Nucleus accumbens (tissue), 56 donors: ENCODE measurements at regions not wholly inside any gene's neighbourhood (a gene's known extent, or its start where the extent isn't known, plus 50 kb on each side); places are given as distances from the start of the nearest gene placed in this dataset.
A peak's percentile ranks its signal among the peaks of the same experiment; 100 is the strongest.
"Not testable (repeated sequence)": the region's sequence is repeated elsewhere in the genome, so short reads cannot be mapped to it uniquely, and the experiment has no call there.

Source experiments
- DNase-seq, 56 donors: peaks; one replicate each; lab custom pipeline; 2025; lab: John Stamatoyannopoulos, UW

DNA sequence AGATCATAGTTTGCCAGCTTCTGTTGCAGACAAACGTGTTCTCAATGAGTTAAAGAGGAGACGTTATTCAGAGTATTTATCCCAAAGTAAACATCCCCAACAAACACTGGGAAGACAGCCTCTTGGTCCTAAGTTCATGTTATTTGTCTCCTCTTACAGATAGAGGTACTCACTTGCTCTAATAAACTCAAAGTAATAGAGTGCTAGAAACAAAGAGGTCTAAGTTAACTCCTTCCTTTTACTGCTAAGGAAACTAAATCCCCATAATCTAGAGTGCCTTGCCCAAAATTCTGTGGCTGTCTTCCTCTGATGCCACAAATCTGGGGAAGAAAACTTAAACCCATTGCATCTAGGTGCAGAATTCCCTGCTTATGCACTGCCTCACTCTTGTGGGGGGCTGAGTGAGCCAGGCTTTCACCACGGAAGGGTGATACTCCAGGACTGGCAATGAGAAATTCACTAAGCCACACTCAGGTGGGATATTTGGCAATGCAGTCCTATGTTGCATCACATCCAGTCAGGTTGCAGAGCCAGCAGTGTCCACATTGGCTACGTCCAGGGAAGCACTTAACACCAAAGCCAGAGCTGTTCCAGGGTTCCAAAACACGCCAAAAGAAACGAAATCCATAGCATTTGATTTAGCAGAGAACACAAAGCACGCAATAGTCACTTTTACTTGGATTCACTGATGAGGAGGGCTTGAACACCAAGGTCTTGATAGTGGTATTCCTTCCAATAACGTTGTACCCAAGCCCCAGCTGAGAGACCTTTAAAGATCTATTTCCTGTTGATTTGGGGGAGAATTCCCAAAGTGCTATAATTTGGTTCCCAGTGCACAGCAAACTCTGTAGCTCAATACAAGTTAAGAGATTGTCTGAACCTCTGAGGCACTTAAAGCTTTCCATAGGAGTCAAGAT is 81.0 kb upstream of the FOXQ1 start:
- no peak for DNase-seq

DNA sequence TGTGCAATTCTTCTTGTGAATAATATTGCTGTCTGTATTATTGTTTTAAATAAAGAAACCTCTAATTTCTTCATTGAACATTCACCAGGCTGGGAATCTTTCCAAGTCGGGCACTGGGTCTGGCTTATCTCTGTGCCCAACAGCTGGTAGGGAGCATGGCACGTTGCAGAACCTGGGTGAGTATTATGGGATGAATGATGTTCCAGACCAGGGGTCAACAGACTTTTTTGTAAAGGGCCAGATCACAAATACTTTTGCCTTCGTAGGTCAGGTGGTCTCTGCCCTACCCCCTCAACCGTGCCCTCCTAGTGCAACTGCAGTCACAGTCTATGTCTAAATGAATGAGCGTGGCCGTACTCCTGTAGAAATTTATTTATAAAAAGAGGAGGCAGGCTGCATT is 81.6 kb upstream of the FOXQ1 start:
- DNase-seq, result no peak

DNA sequence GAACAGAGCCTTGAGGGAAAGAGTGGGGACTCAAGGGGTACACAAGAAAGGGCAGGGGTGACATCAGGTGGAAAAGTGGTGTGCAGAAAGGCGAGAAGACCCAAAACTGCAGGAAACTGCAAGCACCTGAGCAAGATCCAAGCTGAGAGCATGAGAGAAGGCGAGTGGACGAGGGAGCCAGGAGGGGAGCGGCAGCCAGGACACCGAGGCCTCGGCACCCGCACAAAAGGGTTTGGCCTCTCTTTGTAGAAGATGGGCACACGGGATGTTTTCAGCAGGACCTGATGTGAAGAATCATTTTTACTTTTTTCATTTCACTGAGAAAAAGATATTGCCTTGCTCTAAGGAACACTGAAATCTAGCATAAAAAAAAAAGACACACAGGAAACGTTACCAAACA is 82.1 kb upstream of the FOXQ1 start:
- DNase-seq, result no peak

DNA sequence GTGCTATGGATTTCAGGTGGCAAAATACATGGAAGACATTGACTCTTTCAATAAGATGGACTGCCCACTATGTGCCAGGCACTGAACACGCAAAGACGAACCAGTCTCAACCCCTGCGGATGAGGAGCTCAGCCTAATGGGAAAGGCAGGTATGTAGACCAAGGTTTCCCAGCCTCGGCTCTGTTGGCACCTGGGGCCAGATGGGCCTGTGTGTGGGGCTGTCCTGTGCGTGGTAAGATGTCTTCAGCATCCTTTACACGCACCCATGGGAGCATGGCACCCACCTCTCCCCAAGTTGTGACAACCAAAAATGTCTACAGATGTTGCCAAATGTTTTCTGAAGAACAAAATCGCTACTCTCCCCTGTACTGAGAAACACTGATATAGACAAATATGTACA is 82.6 kb upstream of the FOXQ1 start:
- no peak for DNase-seq

DNA sequence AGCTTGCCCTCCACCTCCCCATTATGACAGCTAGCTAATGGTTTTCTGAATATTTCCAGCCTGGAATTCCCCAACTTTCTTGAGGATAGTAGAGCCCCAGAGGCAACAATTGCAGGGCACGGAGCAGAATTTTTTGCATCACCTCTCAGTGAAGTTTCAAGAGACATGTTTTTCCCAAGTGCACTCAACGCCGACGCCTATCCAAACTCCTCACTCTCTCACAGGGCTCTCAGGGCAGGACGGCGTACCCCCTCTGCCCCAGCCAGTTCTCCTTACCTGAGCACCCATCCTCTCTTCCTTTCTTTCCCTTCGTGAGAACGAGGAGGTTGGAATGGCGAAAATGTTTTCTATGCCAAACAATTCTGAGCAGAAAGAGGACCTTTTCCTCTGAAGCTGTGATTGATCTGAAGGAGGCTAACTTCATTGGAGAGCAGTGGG is 83.1 kb upstream of the FOXQ1 start:
- no peak for DNase-seq

DNA sequence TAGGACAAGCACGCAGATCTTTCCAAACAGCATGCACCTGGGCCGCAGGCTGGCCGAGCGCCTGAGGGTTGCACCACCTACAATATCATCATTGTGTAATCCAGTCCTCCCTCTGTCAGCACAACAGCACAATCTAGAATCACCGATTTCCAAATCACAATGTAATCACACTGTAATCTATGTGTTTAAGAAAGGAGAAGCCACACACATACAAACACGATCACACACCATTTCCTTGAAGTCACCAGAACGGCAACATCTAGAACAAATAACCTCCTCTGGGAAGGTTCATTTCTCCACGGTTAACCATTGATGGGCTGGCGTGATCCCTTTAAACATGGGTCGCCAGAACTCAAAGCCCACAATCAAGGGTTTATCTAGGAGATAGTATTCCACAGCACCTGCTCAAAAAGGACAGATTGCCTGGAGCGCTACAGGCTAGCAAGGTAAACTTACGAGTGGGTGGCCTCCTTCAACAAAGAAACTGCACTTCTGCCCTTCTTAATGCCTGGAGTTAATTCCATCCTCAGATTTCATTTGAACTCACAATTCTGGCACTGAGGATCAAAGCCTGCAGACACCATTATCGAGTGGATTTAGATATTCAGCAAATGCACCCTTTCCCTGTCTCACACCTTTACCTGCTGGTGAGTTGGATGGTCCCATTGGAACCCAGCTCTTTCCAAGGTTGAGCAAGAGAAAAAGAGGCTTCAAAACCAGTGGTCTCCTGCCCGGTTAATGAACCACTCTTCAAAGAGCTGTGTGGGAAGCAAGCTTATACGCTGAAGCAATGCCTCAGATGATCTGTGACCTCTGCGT is 83.8 kb upstream of the FOXQ1 start:
- DNase-seq, result no peak

DNA sequence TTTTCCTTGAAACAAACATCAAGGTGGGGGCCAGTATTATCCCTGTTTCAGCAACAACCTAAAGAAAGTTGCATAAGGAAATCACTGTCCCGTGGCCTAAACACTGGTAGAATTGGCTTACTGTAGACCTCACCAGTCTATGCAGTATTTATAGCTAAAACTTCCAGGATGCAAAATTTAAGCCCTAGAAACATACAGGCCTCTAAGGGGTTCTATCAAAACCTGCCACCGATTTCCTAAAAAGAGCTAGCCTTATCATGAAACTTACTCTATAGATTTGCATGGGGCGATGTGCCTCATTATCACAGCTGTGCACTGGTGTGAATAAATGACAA is 84.3 kb upstream of the FOXQ1 start:
- DNase-seq, result no peak

DNA sequence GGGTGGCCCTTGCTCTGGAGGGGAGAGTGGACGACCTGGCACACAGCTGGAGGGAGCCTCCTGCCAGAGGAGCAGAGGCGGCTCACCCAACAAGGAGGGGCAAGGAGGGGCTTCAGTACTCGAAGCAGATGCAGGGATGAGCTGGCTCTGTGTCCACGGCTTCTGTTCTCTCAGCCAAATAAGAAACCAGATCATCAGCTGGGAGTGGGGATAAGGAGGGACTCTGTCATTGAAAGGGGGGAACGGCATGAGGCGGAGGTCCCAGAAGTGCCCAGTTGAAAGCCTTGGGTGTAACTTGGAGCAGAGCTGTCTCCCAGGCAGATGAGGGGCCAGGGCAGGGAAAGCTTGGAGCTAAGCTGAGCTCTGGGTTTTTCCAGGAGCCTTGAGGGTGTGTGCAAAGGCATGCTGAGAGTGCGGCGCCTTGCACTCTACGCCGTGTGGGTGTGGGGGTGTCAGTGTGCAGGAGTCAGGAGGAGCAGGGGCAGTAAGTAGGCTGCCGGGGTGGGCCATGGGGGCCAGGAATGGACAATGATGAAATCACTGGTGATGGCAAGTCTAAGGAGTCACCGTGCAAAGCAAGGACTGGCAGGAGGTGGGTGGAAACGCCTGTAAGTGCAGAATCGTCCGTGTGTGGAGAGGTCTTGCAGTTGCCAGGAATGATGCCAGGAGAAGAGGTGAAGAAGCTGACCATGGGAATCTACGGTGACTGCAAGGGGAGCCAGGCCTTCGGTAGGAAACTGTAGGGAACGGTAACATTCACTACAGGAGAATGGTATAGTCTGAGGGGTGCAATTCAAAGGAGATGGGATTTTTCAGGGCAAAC is 85.4 kb upstream of the FOXQ1 start:
- DNase-seq, result no peak

DNA sequence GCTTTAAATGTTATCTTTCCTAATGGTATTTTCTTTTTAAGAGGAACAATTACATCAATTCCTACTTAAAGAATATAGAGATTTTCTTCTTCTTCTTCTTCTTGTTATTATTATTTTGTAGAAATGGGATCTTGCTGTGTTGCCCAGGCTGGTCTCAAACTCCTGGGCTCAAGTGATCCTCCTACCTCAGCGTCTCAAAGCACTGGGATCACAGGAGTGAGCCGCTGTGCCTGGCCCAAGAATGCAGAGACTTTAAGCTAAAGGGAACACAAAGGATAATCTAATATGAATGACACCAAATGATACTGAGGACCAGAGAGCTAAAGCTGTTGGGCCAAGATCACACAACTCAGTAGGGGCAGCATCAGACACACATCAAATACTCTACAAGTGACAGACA is 87.4 kb upstream of the FOXQ1 start:
- DNase-seq, result no peak

DNA sequence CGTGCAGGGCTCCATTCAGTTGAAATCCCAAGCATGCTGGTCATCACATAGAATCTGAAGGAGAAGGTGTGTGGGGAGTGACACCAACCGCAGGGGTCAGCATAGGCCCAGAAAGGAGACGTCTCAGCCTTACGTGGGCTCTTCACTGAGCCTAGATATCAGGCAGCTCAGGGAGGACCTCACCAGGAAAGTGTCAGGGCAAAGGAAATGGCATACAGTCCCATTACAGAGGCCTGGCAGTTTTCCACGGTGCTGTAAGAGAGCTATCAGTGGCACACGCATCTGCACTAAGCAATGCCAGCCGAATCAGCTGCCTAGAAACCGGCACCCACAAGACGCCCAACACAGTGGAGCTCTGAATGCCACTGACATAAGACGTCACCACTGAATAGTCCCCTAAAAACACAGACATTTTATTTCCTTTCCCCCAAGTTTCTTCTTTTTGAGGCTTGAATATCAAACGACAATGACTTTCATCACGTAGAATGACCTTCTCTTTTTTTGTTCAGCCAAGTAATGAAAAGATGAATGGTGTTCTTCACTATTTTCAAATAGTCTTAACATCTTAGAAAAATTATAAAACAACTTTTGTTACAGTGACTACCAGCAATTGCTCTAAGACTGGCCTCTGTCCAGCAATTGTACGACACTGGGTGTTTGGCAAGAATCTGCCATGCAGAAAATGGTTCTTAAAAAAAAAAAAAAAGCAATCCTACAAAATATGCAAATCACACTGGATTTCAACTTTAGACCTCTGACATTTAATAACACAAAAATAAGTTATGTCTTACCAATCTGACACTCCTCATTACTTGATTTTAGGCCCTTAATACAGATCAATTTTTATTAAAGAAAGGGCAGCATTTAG is 88.9 kb upstream of the FOXQ1 start:
- DNase-seq, result peak in 28 of 56 donors; percentile 5 to 65 (median 20)

DNA sequence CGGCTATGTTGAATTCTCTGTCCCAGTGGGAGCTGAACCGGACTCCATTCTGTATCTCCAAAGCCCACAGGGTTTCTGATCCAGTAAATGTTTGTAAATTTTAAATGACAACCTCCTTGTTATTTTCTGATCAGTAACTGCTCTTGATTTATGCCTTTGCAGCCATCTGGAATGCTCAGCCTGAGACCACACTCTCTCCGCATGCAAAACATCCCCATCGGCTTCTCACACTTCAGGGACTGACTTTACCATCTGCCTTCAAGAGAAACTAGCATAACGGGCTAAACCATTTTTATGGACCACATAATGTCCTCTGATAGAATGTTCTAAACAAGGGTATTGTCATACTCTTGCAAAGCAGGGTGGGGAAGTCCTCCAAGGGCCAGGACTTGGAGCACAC is 94.5 kb upstream of the FOXQ1 start:
- no peak for DNase-seq

DNA sequence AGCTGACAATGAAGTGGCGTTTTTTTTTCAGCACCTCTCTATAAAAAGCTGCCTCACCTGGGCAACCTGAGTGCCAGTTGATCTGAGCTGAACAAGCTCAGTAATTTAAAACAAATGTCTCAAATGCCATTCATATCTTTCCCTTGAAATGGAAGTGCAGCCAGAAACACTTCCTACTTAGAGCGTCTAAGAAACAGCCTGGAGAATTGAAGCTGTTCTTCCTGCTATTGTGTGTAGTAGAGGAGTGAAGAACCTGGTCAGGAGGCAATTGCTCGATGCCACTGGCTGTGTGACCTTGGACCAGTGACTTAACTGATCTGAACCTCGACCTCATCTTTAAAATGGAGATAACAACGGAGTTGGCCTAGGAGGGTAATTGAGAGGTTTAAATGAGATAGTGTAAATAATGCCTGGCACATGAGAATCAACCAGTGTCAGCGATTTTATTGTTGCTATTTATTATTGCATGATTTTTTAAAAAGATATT is 95.4 kb upstream of the FOXQ1 start:
- no peak for DNase-seq

DNA sequence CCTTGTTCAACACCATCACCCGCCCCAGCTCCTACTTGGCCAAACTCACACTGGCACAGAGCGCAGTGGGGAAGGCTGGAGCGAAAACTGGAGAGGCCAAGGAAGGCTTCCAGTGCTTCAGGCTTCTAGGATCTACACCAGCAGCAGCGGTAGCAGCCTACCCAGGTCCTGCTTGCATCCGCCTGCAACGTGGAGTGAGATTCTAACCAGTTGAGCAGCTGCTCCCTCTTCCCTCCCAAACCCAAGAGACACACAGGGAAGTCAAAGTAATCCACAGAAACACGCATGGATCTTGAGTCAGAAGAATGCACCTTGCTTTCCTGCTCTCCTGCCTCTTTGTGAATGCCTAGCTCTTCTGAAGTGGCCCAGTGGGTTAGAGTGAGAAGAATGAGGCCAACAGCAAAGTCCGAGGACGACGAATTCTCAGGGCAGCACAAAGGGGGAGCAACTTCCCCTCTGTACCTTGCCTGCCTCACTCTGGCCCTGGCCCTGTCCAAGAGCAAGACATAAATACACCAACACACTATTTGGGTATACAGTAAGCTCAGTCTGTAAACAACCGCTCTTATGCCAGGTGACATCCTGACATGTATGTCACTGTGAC is 95.9 kb upstream of the FOXQ1 start:
- DNase-seq, result no peak

DNA sequence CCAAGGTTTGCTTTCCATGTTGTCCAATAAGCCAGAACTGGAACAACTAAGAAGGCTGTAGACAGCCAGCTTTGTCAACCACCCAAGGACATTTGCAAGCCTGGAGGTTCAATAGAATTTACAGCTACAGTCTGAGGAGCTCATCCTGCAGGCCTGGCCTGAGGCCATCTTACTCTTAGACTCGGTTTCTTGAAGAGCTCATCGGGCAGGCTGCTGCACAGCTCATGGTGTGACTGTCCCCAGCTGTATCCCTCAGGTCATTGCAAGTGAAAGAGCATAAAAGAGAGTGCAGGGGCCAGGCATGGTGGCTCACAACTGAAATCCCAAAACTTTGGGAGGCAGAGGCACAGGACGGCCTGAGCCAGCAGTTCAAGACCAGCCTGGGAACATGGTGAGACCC is 96.9 kb upstream of the FOXQ1 start:
- no peak for DNase-seq

DNA sequence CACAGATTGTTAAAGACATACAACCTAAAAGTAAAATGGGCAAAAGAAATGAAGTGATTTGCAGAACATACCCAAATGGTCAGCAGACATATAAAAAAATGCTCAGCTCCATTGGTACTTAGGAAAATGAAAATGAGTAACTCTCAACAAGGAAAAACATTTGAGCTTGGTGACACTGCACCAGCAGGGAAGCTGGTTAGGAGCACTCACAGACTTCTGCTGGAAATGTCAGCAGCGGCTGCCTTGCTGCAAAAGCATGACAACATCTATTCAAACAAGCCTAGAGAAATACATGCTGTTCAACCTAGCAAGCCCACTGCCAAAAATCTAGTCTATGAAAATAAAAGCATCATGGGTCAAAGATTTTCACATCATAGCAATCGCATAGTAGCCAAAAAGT is 99.0 kb upstream of the FOXQ1 start:
- DNase-seq, result no peak

DNA sequence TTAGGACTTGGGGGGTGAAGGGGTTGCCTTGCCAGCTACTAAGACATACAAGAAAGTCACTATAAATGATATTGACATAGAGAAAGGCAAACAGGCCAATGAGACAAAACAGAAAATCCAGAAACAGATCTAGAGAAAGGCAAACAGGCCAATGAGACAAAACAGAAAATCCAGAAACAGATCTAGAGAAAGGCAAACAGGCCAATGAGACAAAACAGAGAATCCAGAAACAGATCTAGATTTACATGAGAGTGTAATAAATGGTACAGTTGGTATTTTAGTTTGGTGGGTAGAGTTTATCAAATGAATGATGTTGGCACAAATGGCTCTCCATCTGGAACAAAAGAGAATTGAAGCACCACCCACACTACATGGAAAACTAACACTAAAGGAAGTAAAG is 99.8 kb upstream of the FOXQ1 start:
- not testable (repeated sequence) for DNase-seq

DNA sequence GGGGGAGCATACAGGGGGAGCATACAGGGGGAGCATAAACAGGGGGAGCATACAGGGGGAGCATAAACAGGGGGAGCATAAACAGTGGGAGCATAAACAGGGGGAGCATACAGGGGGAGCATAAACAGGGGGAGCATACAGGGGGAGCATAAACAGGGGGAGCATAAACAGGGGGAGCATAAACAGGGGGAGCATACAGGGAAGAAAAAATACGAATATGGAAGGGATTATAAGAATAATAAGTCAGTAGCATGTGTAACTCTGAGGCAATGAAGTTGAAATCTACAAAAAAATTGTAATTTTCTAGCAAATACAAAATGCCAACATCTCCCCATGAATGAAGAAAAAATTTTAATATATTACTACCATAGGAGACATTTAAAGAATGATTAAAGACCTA is 101.3 kb upstream of the FOXQ1 start:
- not testable (repeated sequence) for DNase-seq

DNA sequence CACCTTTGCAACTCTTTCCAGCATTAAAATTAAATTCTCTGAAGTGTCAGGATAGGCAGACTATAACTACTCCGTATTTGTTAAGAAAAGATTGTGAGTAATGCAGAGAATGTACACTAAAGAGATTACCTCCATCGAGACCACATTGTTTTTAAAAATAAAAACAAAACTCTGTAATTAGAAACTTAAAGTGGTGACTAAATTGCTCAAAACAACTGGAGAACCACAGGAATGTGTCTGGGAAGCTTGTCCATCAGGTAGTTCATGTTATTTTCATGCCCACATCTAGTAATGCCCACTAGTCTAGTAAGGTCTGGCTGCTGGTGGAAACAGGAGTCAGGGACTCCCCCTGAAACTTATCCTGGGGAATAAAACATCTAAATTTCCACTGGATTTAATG is 103.0 kb upstream of the FOXQ1 start:
- DNase-seq, result no peak

DNA sequence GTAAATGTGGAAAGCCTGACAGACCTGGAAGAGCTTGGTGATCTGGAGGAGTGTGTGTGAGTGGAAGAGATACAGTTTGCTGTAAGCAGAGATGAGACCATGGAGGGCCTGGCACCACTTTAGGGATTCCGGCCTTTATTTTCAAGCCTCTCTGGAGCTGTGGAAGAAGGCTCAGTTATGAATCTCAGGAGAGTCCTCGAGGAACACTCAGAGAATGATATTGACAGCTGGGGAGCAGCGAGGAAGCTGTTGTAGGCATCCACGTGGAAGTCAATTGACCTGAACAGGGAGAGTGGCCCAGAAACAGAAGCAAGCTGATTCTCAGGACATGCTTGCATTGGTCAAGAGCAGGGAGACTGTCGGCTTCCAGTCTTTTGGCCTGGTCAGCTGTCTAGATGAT is 108.4 kb upstream of the FOXQ1 start:
- DNase-seq, result no peak
